NCI-H1048 (cell line): ENCODE measurements at regions not wholly inside any gene's neighbourhood (a gene's known extent, or its start where the extent isn't known, plus 50 kb on each side); places are given as distances from the start of the nearest gene placed in this dataset.
"Not testable (repeated sequence)": the region's sequence is repeated elsewhere in the genome, so short reads cannot be mapped to it uniquely, and the experiment has no call there.

Experiments
- DNase-seq: peaks from one replicate; lab custom pipeline; 2025; lab: John Stamatoyannopoulos, UW

- no peak for DNase-seq
These were observed 50.5 kb upstream of the OTOS start for GRCh38 chr2:240191001-240191400.

GRCh38 chr2:240192661-240193060 lies 52.2 kb upstream of the OTOS start:
- no peak for DNase-seq

GRCh38 chr2:240194341-240194762 lies 53.9 kb upstream of the OTOS start:
- not testable (repeated sequence) for DNase-seq

- no peak for DNase-seq
These were observed 54.9 kb upstream of the OTOS start for GRCh38 chr2:240195316-240195861.

- DNase-seq = no peak
These were observed 56.4 kb upstream of the OTOS start for GRCh38 chr2:240196716-240197461.

GRCh38 chr2:240197462-240198139 lies 57.1 kb upstream of the OTOS start:
- no peak for DNase-seq

GRCh38 chr2:240198226-240198625 lies 57.8 kb upstream of the OTOS start:
- no peak for DNase-seq

- no peak for DNase-seq
These were observed 58.8 kb upstream of the OTOS start for GRCh38 chr2:240199133-240199870.

- no peak for DNase-seq
These were observed 60.0 kb upstream of the OTOS start for GRCh38 chr2:240200230-240201051.

GRCh38 chr2:240201866-240202265 lies 61.4 kb upstream of the OTOS start:
- no peak for DNase-seq

GRCh38 chr2:240202586-240202985 lies 62.1 kb upstream of the OTOS start:
- DNase-seq = no peak

GRCh38 chr2:240203031-240203787 lies 62.8 kb upstream of the OTOS start:
- no peak for DNase-seq

- no peak for DNase-seq
These were observed 63.4 kb upstream of the OTOS start for GRCh38 chr2:240203788-240204270.

- no peak for DNase-seq
These were observed 64.2 kb upstream of the OTOS start for GRCh38 chr2:240204431-240205276.

GRCh38 chr2:240205348-240205747 lies 64.9 kb upstream of the OTOS start:
- no peak for DNase-seq

GRCh38 chr2:240205772-240206171 lies 65.3 kb upstream of the OTOS start:
- DNase-seq = no peak

GRCh38 chr2:240206630-240207029 lies 66.2 kb upstream of the OTOS start:
- DNase-seq = no peak

- DNase-seq = no peak
These were observed 67.2 kb upstream of the OTOS start for GRCh38 chr2:240207661-240208060.

GRCh38 chr2:240208096-240208495 lies 67.6 kb upstream of the OTOS start:
- no peak for DNase-seq
